Smooth muscle cell (in vitro differentiated cells): ENCODE measurements at regions not wholly inside any gene's neighbourhood (a gene's known extent, or its start where the extent isn't known, plus 50 kb on each side); places are given as distances from the start of the nearest gene placed in this dataset.
A peak's percentile ranks its signal among the peaks of the same experiment; 100 is the strongest.

Experiments
- DNase-seq: peaks from one replicate; lab custom pipeline; 2025; ENCODE audit not compliant: unreplicated experiment; lab: John Stamatoyannopoulos, UW
- H2AFZ ChIP-seq: fragments of 200-600 bp; sonication (generic); 2 replicates; pipeline ENCODE4 v1.6.0; 2016; ENCODE audit warnings: antibody characterized with exemption, low read depth, mild to moderate bottlenecking
- H3F3A ChIP-seq: fragments of 200-600 bp; sonication (generic); 2 replicates; pipeline ENCODE4 v1.6.0; 2017; ENCODE audit warnings: antibody characterized with exemption, low read depth
- H3K27ac ChIP-seq: fragments of 200-600 bp; sonication (generic); 2 replicates; pipeline ENCODE4 v1.5.1; 2016; ENCODE audit warnings: low read depth, mild to moderate bottlenecking
- H3K27me3 ChIP-seq: fragments of 200-600 bp; sonication (generic); 2 replicates; pipeline ENCODE4 v1.6.1; 2016; ENCODE audit warnings: low read depth, mild to moderate bottlenecking
- H3K36me3 ChIP-seq: fragments of 200-600 bp; sonication (generic); 2 replicates; pipeline ENCODE4 v1.5.1; 2016; ENCODE audit warnings: low read depth
- H3K4me1 ChIP-seq: fragments of 200-600 bp; sonication (generic); 2 replicates; pipeline ENCODE4 v1.5.1; 2016; ENCODE audit warnings: low read depth
- H3K4me2 ChIP-seq: fragments of 200-600 bp; sonication (generic); 2 replicates; pipeline ENCODE4 v1.6.0; 2016; ENCODE audit warnings: mild to moderate bottlenecking
- H3K4me3 ChIP-seq: fragments of 200-600 bp; sonication (generic); 2 replicates; pipeline ENCODE4 v1.5.1; 2016; ENCODE audit warnings: mild to moderate bottlenecking
- H3K79me2 ChIP-seq: fragments of 200-600 bp; sonication (generic); 2 replicates; pipeline ENCODE4 v1.6.0; 2016; ENCODE audit warnings: low read depth, mild to moderate bottlenecking
- H3K9ac ChIP-seq: fragments of 200-600 bp; sonication (generic); 2 replicates; pipeline ENCODE4 v1.6.0; 2016; ENCODE audit warnings: low read depth
- H3K9me3 ChIP-seq: fragments of 200-600 bp; sonication (generic); replicated peaks from 2 replicates; pipeline ENCODE4 v1.5.1; 2016; ENCODE audit warnings: low read depth
- H4K20me1 ChIP-seq: fragments of 200-600 bp; sonication (generic); 2 replicates; pipeline ENCODE4 v1.6.0; 2016; ENCODE audit warnings: low read depth
- WGBS: methylation state at CpG from one replicate; pipeline ENCODE4 v1.1.7; 2016; ENCODE audit warnings: low lambda C conversion rate; 5-methylcytosine and 5-hydroxymethylcytosine counted together
- TF ChIP-seq, protein P1 (sequence below): fragments of 200-600 bp; sonication (generic); IDR thresholded peaks from 2 replicates; pipeline ENCODE4 v1.5.1; 2017; ENCODE audit warnings: borderline replicate concordance, mild to moderate bottlenecking, antibody characterized with exemption; ENCODE audit not compliant: insufficient read depth, poor library complexity, severe bottlenecking

- peaks cover 35% of the 10 kb centered on the region for H3K4me1 ChIP-seq
- no peak for DNase-seq
- no peaks in the 10 kb centered on the region for H3K9me3 ChIP-seq
- H3K27ac ChIP-seq: no peak overlapping the region
- TF ChIP-seq, protein P1, sequence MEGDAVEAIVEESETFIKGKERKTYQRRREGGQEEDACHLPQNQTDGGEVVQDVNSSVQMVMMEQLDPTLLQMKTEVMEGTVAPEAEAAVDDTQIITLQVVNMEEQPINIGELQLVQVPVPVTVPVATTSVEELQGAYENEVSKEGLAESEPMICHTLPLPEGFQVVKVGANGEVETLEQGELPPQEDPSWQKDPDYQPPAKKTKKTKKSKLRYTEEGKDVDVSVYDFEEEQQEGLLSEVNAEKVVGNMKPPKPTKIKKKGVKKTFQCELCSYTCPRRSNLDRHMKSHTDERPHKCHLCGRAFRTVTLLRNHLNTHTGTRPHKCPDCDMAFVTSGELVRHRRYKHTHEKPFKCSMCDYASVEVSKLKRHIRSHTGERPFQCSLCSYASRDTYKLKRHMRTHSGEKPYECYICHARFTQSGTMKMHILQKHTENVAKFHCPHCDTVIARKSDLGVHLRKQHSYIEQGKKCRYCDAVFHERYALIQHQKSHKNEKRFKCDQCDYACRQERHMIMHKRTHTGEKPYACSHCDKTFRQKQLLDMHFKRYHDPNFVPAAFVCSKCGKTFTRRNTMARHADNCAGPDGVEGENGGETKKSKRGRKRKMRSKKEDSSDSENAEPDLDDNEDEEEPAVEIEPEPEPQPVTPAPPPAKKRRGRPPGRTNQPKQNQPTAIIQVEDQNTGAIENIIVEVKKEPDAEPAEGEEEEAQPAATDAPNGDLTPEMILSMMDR: no peak
- H3F3A ChIP-seq: no peaks in the 10 kb centered on the region
- no peaks in the 10 kb centered on the region for H3K27me3 ChIP-seq
- WGBS: 68% methylated on average over 1 of the region's 1 CpG
- no peak overlapping the region for H3K9ac ChIP-seq
- H4K20me1 ChIP-seq: no peaks in the 10 kb centered on the region
- no peak overlapping the region for H3K4me3 ChIP-seq
- peak overlapping the region; percentile 6 for H2AFZ ChIP-seq
- no peaks in the 10 kb centered on the region for H3K79me2 ChIP-seq
- no peaks in the 10 kb centered on the region for H3K36me3 ChIP-seq
- H3K4me2 ChIP-seq: no peak overlapping the region
Observed at GRCh38 chr5:124261848-124262247, 484.6 kb downstream of the ZNF608 start.

DNA sequence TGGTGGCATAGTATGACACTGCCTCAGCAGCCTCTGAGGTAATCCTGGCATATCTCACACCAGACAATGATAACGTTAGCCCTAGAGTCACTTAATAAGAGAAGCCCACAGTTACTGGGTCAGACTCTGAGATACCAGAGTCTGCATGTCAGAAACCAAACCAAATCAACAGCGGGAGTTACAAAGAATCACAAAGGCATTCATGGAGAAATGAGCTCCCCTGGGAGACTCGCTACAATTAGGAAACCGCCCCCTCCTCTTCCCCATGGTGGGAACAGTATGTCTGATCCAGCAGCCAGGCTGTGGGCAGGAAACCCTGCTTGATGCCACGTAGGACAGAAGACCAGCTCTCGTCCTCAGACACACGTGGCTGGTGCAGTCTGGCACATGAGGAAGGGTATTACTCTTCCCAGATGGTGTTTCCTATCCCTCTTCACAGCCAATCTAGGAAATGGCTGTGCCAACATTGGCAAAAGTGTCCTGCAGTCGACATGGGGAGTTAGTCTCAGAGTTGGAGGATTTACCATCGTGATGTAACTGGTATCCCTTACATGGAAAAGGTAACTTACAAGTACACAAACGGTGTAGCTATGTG, 485.4 kb downstream of the ZNF608 start:
- WGBS: 85% methylated on average over 10 of the region's 10 CpGs
- Histone ChIP-seq H3K79me2 (no peaks in the 10 kb centered on the region), H3K4me3 (no peak overlapping the region), H4K20me1 (no peaks in the 10 kb centered on the region), H3K27me3 (no peaks in the 10 kb centered on the region), H3K27ac (no peak overlapping the region), H3K4me2 (no peak overlapping the region), H3K9me3 (no peaks in the 10 kb centered on the region), H3F3A (no peaks in the 10 kb centered on the region), H3K36me3 (no peaks in the 10 kb centered on the region), H3K4me1 (peaks cover 35% of the 10 kb centered on the region), H2AFZ (no peak overlapping the region), H3K9ac (no peak overlapping the region)
- TF ChIP-seq, protein P1: no peak
- no peak for DNase-seq

GRCh38 chr5:124259017-124259416, 487.4 kb downstream of the ZNF608 start:
- TF ChIP-seq, protein P1: no peak
- Histone ChIP-seq H3F3A (no peaks in the 10 kb centered on the region), H3K79me2 (no peaks in the 10 kb centered on the region), H3K27me3 (no peaks in the 10 kb centered on the region), H3K4me2 (no peak overlapping the region), H3K9ac (no peak overlapping the region), H3K4me3 (no peak overlapping the region), H2AFZ (no peak overlapping the region), H3K36me3 (no peaks in the 10 kb centered on the region), H4K20me1 (no peaks in the 10 kb centered on the region), H3K4me1 (peaks cover 30% of the 10 kb centered on the region), H3K27ac (no peak overlapping the region), H3K9me3 (no peaks in the 10 kb centered on the region)
- 78% methylated on average over 4 of the region's 4 CpGs for WGBS
- DNase-seq: no peak

DNA sequence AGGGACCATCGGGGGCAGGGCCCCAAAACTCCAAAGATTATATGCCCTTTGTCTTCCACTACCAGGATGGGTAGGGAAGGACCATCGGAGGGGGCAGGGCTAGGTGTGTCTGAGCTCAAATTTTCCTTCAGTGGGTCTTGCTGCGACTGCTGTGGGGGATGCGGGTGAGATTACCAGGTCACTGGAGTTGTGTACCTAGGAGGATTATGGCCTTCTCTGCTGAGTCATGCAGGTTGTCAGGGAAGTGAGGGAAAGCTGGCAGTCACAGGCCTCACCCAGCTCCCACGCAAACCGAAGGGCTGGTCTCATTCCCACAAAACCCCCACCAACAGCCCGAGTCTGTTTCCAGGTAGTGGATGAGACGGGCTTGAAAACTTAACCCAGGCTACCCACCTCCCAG, 489.4 kb downstream of the ZNF608 start:
- no peak overlapping the region for H3K9ac ChIP-seq
- no peak for DNase-seq
- TF ChIP-seq, protein P1: no peak
- peaks cover 12% of the 10 kb centered on the region for H3K4me1 ChIP-seq
- no peaks in the 10 kb centered on the region for H3K9me3 ChIP-seq
- no peaks in the 10 kb centered on the region for H3K27me3 ChIP-seq
- no peak overlapping the region for H2AFZ ChIP-seq
- no peaks in the 10 kb centered on the region for H4K20me1 ChIP-seq
- no peak overlapping the region for H3K27ac ChIP-seq
- WGBS: 96% methylated on average over 8 of the region's 8 CpGs
- no peak overlapping the region for H3K4me2 ChIP-seq
- no peaks in the 10 kb centered on the region for H3K79me2 ChIP-seq
- no peak overlapping the region for H3K4me3 ChIP-seq
- H3F3A ChIP-seq: no peaks in the 10 kb centered on the region
- no peaks in the 10 kb centered on the region for H3K36me3 ChIP-seq
